Endothelial cell of umbilical vein (primary cell): ENCODE measurements at regions not wholly inside any gene's neighbourhood (a gene's known extent, or its start where the extent isn't known, plus 50 kb on each side); places are given as distances from the start of the nearest gene placed in this dataset.

Experiments used
- BruUV-seq: library from RNA; stranded (reverse); fragments of 400-500 nt; replicated peaks from 2 replicates; lab custom pipeline; 2021; lab: Mats Ljungman, UMichigan
- CTCF ChIA-PET: fragments of 300-600, 350-600 bp; sonication (Branson Sonifier 250); formaldehyde crosslinking; loops from one replicate; lab custom pipeline; 2021; ENCODE audit warnings: antibody characterized with exemption, inconsistent platforms; lab: Charles Lee
- POLR2A ChIA-PET: fragments of 300-600, 350-600 bp; sonication (Branson Sonifier 250); formaldehyde crosslinking; loops from one replicate; lab custom pipeline; 2021; ENCODE audit warnings: antibody characterized with exemption, inconsistent platforms; lab: Charles Lee
- DNase-seq: peaks from one replicate; pipeline ENCODE4 v3.0.0-alpha.2; 2011; ENCODE audit warnings: low read depth, low spot score
- FAIRE-seq: peaks from 2 replicates; lab custom pipeline; 2011; peaks lifted over from hg19 to GRCh38; lab: Jason Lieb, UNC
- H2AFZ ChIP-seq: 2 replicates; pipeline ENCODE4 v1.6.0; 2012; ENCODE audit warnings: low read depth, low read length, control low read depth, inconsistent platforms
- H3K27ac ChIP-seq: 2 replicates; pipeline ENCODE4 v1.5.1; 2011; ENCODE audit warnings: low read depth, mild to moderate bottlenecking, control low read depth, low read length, moderate library complexity; ENCODE audit not compliant: insufficient read depth
- H3K27me3 ChIP-seq, 2 experiments: 2 replicates each; pipeline versions ENCODE4 v1.6.0 to v1.6.1; 2011; ENCODE audit warnings: low read length in 2 of 2, mixed read lengths in 1 of 2; ENCODE audit not compliant: control insufficient read depth in 2 of 2, insufficient read depth in 2 of 2
- H3K36me3 ChIP-seq, 2 experiments: 2 replicates in 1 of 2; 3 replicates in 1 of 2; pipeline ENCODE4 v1.5.1; 2011; ENCODE audit warnings: low read length in 2 of 2, mild to moderate bottlenecking in 1 of 2, moderate library complexity in 1 of 2; ENCODE audit not compliant: control insufficient read depth in 2 of 2, insufficient read depth in 2 of 2; ENCODE audit errors: extremely low read depth in 1 of 2
- H3K4me1 ChIP-seq: 3 replicates; pipeline ENCODE4 v1.5.1; 2011; ENCODE audit warnings: mild to moderate bottlenecking, low read length; ENCODE audit not compliant: control insufficient read depth, insufficient read depth; ENCODE audit errors: extremely low read depth
- H3K4me2 ChIP-seq: 2 replicates; pipeline ENCODE4 v1.6.1; 2011; ENCODE audit warnings: low read length, control low read depth, mixed read lengths; ENCODE audit not compliant: insufficient read depth
- H3K4me3 ChIP-seq, 3 experiments: fragments of 200-600 bp in 1 of 3; sonication (generic), shearing (Covaris generic) in 1 of 3; replicated peaks in 1 of 3; 2 replicates each; pipeline ENCODE4 v1.5.1; 2011 to 2016; ENCODE audit warnings: control low read depth in 3 of 3, low read length in 3 of 3, mild to moderate bottlenecking in 2 of 3, inconsistent platforms in 1 of 3, low read depth in 1 of 3, moderate library complexity in 1 of 3; ENCODE audit not compliant: insufficient read depth in 1 of 3
- H3K79me2 ChIP-seq: 2 replicates; pipeline ENCODE4 v1.6.0; 2012; ENCODE audit warnings: low read length, inconsistent platforms; ENCODE audit not compliant: control insufficient read depth, insufficient read depth
- H3K9ac ChIP-seq: replicated peaks from 2 replicates; pipeline ENCODE3; 2011; ENCODE audit warnings: low read length, control low read depth; ENCODE audit not compliant: insufficient read depth; ENCODE audit errors: extremely low read depth
- H3K9me1 ChIP-seq: replicated peaks from 3 replicates; pipeline ENCODE4 v1.6.0; 2011; ENCODE audit warnings: mild to moderate bottlenecking, low read length; ENCODE audit not compliant: control insufficient read depth, insufficient read depth; ENCODE audit errors: extremely low read depth
- H3K9me3 ChIP-seq: replicated peaks from 2 replicates; pipeline ENCODE4 v1.5.1; 2012; ENCODE audit warnings: low read length, inconsistent platforms; ENCODE audit not compliant: control insufficient read depth, insufficient read depth
- H4K20me1 ChIP-seq: replicated peaks from 2 replicates; pipeline ENCODE3; 2011; ENCODE audit warnings: mild to moderate bottlenecking, low read length; ENCODE audit not compliant: control insufficient read depth, insufficient read depth; ENCODE audit errors: extremely low read depth
- CTCF ChIP-seq, 2 donors: IDR thresholded peaks; 1 replicate in 1 of 2; 2 replicates in 1 of 2; pipeline ENCODE4 v1.5.1; 2011; ENCODE audit warnings: low read length in 2 of 2, mild to moderate bottlenecking in 2 of 2, moderate library complexity in 2 of 2, control low read depth in 1 of 2, inconsistent platforms in 1 of 2, low read depth in 1 of 2; ENCODE audit not compliant: insufficient read depth in 1 of 2; ENCODE audit errors: extremely low read depth in 1 of 2
- EZH2 ChIP-seq: IDR thresholded peaks from 2 replicates; pipeline ENCODE4 v1.6.1; 2012; ENCODE audit warnings: borderline replicate concordance, low read depth, mild to moderate bottlenecking, moderate library complexity, low read length, inconsistent platforms; ENCODE audit not compliant: severe bottlenecking
- FOS ChIP-seq: IDR thresholded peaks from 2 replicates; pipeline ENCODE4 v1.6.1; 2011; ENCODE audit warnings: mild to moderate bottlenecking, low read length, moderate library complexity, borderline replicate concordance; ENCODE audit not compliant: insufficient read depth
- GATA2 ChIP-seq: IDR thresholded peaks from 2 replicates; pipeline ENCODE4 v1.7.0; 2011; ENCODE audit warnings: low read depth, mild to moderate bottlenecking, moderate library complexity, mixed read lengths, low read length; ENCODE audit not compliant: insufficient read length, insufficient read depth
- JUN ChIP-seq: IDR thresholded peaks from 2 replicates; pipeline ENCODE4 v1.6.1; 2011; ENCODE audit warnings: borderline replicate concordance, low read depth; ENCODE audit not compliant: insufficient read length, insufficient read depth
- MAX ChIP-seq: IDR thresholded peaks from 2 replicates; pipeline ENCODE4 v1.6.1; 2011; ENCODE audit not compliant: insufficient read depth, insufficient read length
- MYC ChIP-seq: IDR thresholded peaks from one replicate; pipeline ENCODE4 v1.6.1; 2011; ENCODE audit warnings: mild to moderate bottlenecking, low read depth, low read length
- POLR2A ChIP-seq: IDR thresholded peaks from 2 replicates; pipeline ENCODE4 v1.6.1; 2012; ENCODE audit warnings: low read depth, mild to moderate bottlenecking, control low read depth, low read length
- POLR2AphosphoS5 ChIP-seq: IDR thresholded peaks from 2 replicates; pipeline ENCODE4 v1.6.1; 2012; ENCODE audit warnings: low read depth, mild to moderate bottlenecking, control low read depth, low read length, moderate library complexity; ENCODE audit not compliant: insufficient read depth
- dilution Hi-C: fragments of 300-500 bp; cut with MboI; formaldehyde crosslinking; loops from one replicate; pipeline ENCODE4 v1.15.0; 2019; ENCODE audit warnings: low sequenced_read_pairs; ENCODE audit not compliant: extremely low pct_ligation_motif_present
- intact Hi-C: fragments of 100-400 bp; cut with micrococcal nuclease; formaldehyde crosslinking; loops from one replicate; pipeline ENCODE4 v1.10.0; 2022

GRCh38 chr2:147473075-147473474 lies 371.8 kb upstream of the ACVR2A start:
- no peak for DNase-seq
- Histone ChIP-seq H3K4me1 (no peaks in the 10 kb centered on the region), H3K9me1 (no peaks in the 10 kb centered on the region), H4K20me1 (no peaks in the 10 kb centered on the region), H3K9me3 (peaks cover 2% of the 10 kb centered on the region), H2AFZ (no peak overlapping the region), H3K79me2 (no peaks in the 10 kb centered on the region), H3K27me3 (no peaks in the 10 kb centered on the region), H3K4me2 (no peak overlapping the region), H3K4me3 (no peak overlapping the region), H3K27ac (no peak overlapping the region), H3K36me3 (no peaks in the 10 kb centered on the region), H3K9ac (no peak overlapping the region)
- BruUV-seq, result no TSS peak
- TF ChIP-seq POLR2AphosphoS5 (no peak), MAX (no peak), FOS (no peak), POLR2A (no peak), JUN (no peak), GATA2 (no peak), CTCF (IDR thresholded peaks at IDR 0.05; ENCODE audit: extremely low read depth in 1 of 2, insufficient read depth in 1 of 2, low read depth in 1 of 2, low read length in 2 of 2) (no peak), MYC (no peak), EZH2 (no peak)
- CTCF ChIA-PET, result no interaction called here
- no peak for FAIRE-seq
- POLR2A ChIA-PET, result no interaction called here
- intact Hi-C loops, result no loop called here
- dilution Hi-C loops, result no loop called here
